OCI-LY3 (cell line): ENCODE measurements at regions not wholly inside any gene's neighbourhood (a gene's known extent, or its start where the extent isn't known, plus 50 kb on each side); places are given as distances from the start of the nearest gene placed in this dataset.

ENCODE experiments used
- EZH2phosphoT487 ChIP-seq: fragments of 200-600 bp; shearing (Covaris generic); IDR thresholded peaks from 2 replicates; pipeline ENCODE4 v1.6.1; 2018; ENCODE audit warnings: antibody characterized with exemption, mixed run types, low read depth
- TF ChIP-seq, protein P1 (sequence below): fragments of 200-600, 300-600 bp; sonication (generic); IDR thresholded peaks from 2 replicates; pipeline ENCODE4 v1.5.1; 2014; ENCODE audit warnings: antibody characterized with exemption, low read length, low read depth

DNA sequence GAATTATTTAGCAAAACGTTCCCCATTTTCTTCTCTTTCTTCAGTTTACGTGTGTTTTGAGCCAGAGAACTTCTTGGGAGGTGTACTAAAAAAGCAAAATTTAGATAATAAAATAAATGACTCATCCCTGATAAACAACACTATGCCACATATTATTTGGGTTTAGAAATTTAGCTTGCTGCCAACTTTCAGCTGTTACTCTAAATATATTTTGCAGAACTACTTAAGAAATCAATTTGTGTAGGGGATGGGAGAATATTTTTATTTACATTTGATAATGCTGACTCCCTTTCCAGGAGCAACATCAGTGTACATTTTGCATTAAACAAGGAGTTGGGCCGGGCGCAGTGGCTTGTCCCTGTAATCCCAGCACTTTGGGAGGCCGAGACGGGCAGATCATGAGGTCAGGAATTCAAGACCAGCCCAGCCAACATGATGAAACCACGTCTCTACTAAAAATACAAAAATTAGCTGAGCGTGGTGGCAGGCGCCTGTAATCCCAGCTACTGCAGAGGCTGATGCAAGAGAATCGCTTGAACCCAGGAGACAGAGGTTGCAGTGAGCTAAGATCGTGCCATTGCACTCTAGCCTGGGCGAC is 151.4 kb upstream of the ZRANB2 start:
- TF ChIP-seq, protein P1, sequence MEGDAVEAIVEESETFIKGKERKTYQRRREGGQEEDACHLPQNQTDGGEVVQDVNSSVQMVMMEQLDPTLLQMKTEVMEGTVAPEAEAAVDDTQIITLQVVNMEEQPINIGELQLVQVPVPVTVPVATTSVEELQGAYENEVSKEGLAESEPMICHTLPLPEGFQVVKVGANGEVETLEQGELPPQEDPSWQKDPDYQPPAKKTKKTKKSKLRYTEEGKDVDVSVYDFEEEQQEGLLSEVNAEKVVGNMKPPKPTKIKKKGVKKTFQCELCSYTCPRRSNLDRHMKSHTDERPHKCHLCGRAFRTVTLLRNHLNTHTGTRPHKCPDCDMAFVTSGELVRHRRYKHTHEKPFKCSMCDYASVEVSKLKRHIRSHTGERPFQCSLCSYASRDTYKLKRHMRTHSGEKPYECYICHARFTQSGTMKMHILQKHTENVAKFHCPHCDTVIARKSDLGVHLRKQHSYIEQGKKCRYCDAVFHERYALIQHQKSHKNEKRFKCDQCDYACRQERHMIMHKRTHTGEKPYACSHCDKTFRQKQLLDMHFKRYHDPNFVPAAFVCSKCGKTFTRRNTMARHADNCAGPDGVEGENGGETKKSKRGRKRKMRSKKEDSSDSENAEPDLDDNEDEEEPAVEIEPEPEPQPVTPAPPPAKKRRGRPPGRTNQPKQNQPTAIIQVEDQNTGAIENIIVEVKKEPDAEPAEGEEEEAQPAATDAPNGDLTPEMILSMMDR = no peak
- no peak for TF ChIP-seq EZH2phosphoT487
